Suprapubic skin (tissue), 4 donors: ENCODE measurements at regions not wholly inside any gene's neighbourhood (a gene's known extent, or its start where the extent isn't known, plus 50 kb on each side); places are given as distances from the start of the nearest gene placed in this dataset.

ENCODE experiments used
- DNase-seq, 2 donors: peaks; one replicate each; pipeline ENCODE4 v3.0.0-alpha.2; 2019; ENCODE audit warnings: low spot score in 2 of 2
- H3K27ac ChIP-seq: fragments of 200-600 bp; sonication (generic); one replicate; pipeline ENCODE4 v1.5.1; 2019
- H3K27me3 ChIP-seq: fragments of 200-600 bp; sonication (generic); one replicate; pipeline ENCODE4 v1.5.1; 2019
- H3K36me3 ChIP-seq: fragments of 200-600 bp; sonication (generic); one replicate; pipeline ENCODE4 v1.5.1; 2019
- H3K4me1 ChIP-seq: fragments of 200-600 bp; sonication (generic); one replicate; pipeline ENCODE4 v1.5.1; 2019
- H3K4me3 ChIP-seq: fragments of 200-600 bp; sonication (generic); one replicate; pipeline ENCODE4 v1.5.1; 2019; ENCODE audit warnings: mild to moderate bottlenecking
- H3K9me3 ChIP-seq: fragments of 200-600 bp; sonication (generic); one replicate; pipeline ENCODE4 v1.5.1; 2019
- CTCF ChIP-seq, 2 donors: fragments of 200-600 bp in 1 of 2; fragments of 450-650 bp in 1 of 2; sonication (generic) in 1 of 2; IDR thresholded peaks; one replicate each; pipeline ENCODE4 v1.5.1; 2016 to 2019; ENCODE audit warnings: antibody characterized with exemption in 2 of 2, mild to moderate bottlenecking in 1 of 2, moderate library complexity in 1 of 2
- EP300 ChIP-seq: sonication (generic); formaldehyde crosslinking; IDR thresholded peaks from one replicate; pipeline ENCODE4 v1.6.1; 2017; ENCODE audit warnings: antibody characterized with exemption
- POLR2A ChIP-seq, 2 donors: fragments of 450-650 bp; IDR thresholded peaks; one replicate each; pipeline ENCODE4 v1.6.1; 2017; ENCODE audit warnings: antibody characterized with exemption in 2 of 2, mild to moderate bottlenecking in 2 of 2, moderate library complexity in 2 of 2
- POLR2AphosphoS5 ChIP-seq, 3 donors: sonication (generic); formaldehyde crosslinking; IDR thresholded peaks; one replicate each; pipeline ENCODE4 v1.6.1; 2017; ENCODE audit warnings: antibody characterized with exemption in 3 of 3
- WGBS: methylation state at CpG from one replicate; pipeline ENCODE4 v1.1.5; 2018; 5-methylcytosine and 5-hydroxymethylcytosine counted together

- TF ChIP-seq POLR2A (IDR thresholded peaks at IDR 0.05) = no peak
- no peak for TF ChIP-seq CTCF (IDR thresholded peaks at IDR 0.05)
- TF ChIP-seq EP300 = no peak
- no peak for TF ChIP-seq POLR2AphosphoS5 (IDR thresholded peaks at IDR 0.05)
- H3K9me3 ChIP-seq = no peaks in the 10 kb centered on the region
These were observed 139.1 kb downstream of the BASP1 start for GRCh38 chr5:17356551-17356950.

GRCh38 chr5:17357504-17357903 is 140.1 kb downstream of the BASP1 start:
- TF ChIP-seq POLR2AphosphoS5 (IDR thresholded peaks at IDR 0.05) (no peak), CTCF (IDR thresholded peaks at IDR 0.05) (no peak), EP300 (no peak), POLR2A (IDR thresholded peaks at IDR 0.05) (no peak)
- H3K4me1 ChIP-seq = no peaks in the 10 kb centered on the region
- H3K4me3 ChIP-seq = no peak overlapping the region
- no peak overlapping the region for H3K27ac ChIP-seq
- DNase-seq = no peak
- H3K9me3 ChIP-seq = no peaks in the 10 kb centered on the region
- no peaks in the 10 kb centered on the region for H3K27me3 ChIP-seq
- 90% methylated on average over 3 of the region's 3 CpGs for WGBS
- H3K36me3 ChIP-seq = no peaks in the 10 kb centered on the region

More at GRCh38 chr5:17356551-17356950, 139.1 kb downstream of the BASP1 start:
- Histone ChIP-seq H3K4me1 (no peaks in the 10 kb centered on the region), H3K27me3 (no peaks in the 10 kb centered on the region), H3K36me3 (no peaks in the 10 kb centered on the region), H3K27ac (no peak overlapping the region), H3K4me3 (no peak overlapping the region)
- 78% methylated on average over 1 of the region's 1 CpG for WGBS
- no peak for DNase-seq

GRCh38 chr5:17358031-17358430 is 140.0 kb upstream of the TAF11L2 start:
- Histone ChIP-seq H3K4me1 (no peaks in the 10 kb centered on the region), H3K4me3 (no peak overlapping the region), H3K27ac (no peak overlapping the region), H3K9me3 (no peaks in the 10 kb centered on the region), H3K36me3 (no peaks in the 10 kb centered on the region), H3K27me3 (no peaks in the 10 kb centered on the region)
- TF ChIP-seq EP300 (no peak), CTCF (IDR thresholded peaks at IDR 0.05) (no peak), POLR2A (IDR thresholded peaks at IDR 0.05) (no peak), POLR2AphosphoS5 (IDR thresholded peaks at IDR 0.05) (no peak)
- no peak for DNase-seq
- WGBS = 83% methylated on average over 3 of the region's 3 CpGs

- Histone ChIP-seq H3K9me3 (no peaks in the 10 kb centered on the region), H3K36me3 (no peaks in the 10 kb centered on the region), H3K4me1 (no peaks in the 10 kb centered on the region), H3K27me3 (no peaks in the 10 kb centered on the region), H3K27ac (no peak overlapping the region), H3K4me3 (no peak overlapping the region)
- DNase-seq = no peak
- TF ChIP-seq EP300 (no peak), CTCF (IDR thresholded peaks at IDR 0.05) (no peak), POLR2A (IDR thresholded peaks at IDR 0.05) (no peak), POLR2AphosphoS5 (IDR thresholded peaks at IDR 0.05) (no peak)
- 40% methylated on average over 11 of the region's 11 CpGs for whole genome bisulfite sequencing
These were observed 138.5 kb upstream of the TAF11L2 start for GRCh38 chr5:17359451-17360011.

- Histone ChIP-seq H3K27ac (no peak overlapping the region), H3K9me3 (no peaks in the 10 kb centered on the region), H3K27me3 (no peaks in the 10 kb centered on the region), H3K4me3 (no peak overlapping the region), H3K36me3 (no peaks in the 10 kb centered on the region), H3K4me1 (no peaks in the 10 kb centered on the region)
- no peak for DNase-seq
- 96% methylated on average over 6 of the region's 6 CpGs for WGBS
- TF ChIP-seq POLR2AphosphoS5 (IDR thresholded peaks at IDR 0.05) (no peak), POLR2A (IDR thresholded peaks at IDR 0.05) (no peak), EP300 (no peak), CTCF (IDR thresholded peaks at IDR 0.05) (no peak)
These were observed 137.2 kb upstream of the TAF11L2 start for GRCh38 chr5:17360879-17361278.
